SK-N-SH treated with all-trans-retinoic acid at 6 μM for 48 hours (cell line): ENCODE measurements at regions not wholly inside any gene's neighbourhood (a gene's known extent, or its start where the extent isn't known, plus 50 kb on each side); places are given as distances from the start of the nearest gene placed in this dataset.

Experiments used
- ATAC-seq: fragments of 200-7000 bp; cut with Tn5 transposase; 3 replicates; pipeline ENCODE4 v1.9.1; 2020; ENCODE audit warnings: mild to moderate bottlenecking, moderate library complexity
- ARNTL ChIP-seq: fragments of 450-650 bp; formaldehyde crosslinking; IDR thresholded peaks from 2 replicates; pipeline ENCODE4 v1.5.0; 2020; ENCODE audit warnings: low read depth, mild to moderate bottlenecking, moderate library complexity, borderline replicate concordance
- CSDC2 ChIP-seq: fragments of 250-450 bp; sonication (Bioruptor Pico); IDR thresholded peaks from 2 replicates; pipeline ENCODE4 v1.5.0; 2020; ENCODE audit warnings: mild to moderate bottlenecking, moderate library complexity
- ESRRG ChIP-seq: fragments of 250-450 bp; sonication (Bioruptor Pico); IDR thresholded peaks from 2 replicates; pipeline ENCODE4 v1.6.1; 2021; ENCODE audit warnings: mild to moderate bottlenecking
- PPARA ChIP-seq: fragments of 250-450 bp; sonication (Bioruptor Pico); IDR thresholded peaks from 2 replicates; pipeline ENCODE4 v1.5.0; 2020; ENCODE audit warnings: mild to moderate bottlenecking, borderline replicate concordance
- SNAI2 ChIP-seq: fragments of 250-450 bp; sonication (Bioruptor Pico); IDR thresholded peaks from 2 replicates; pipeline ENCODE4 v1.5.0; 2020; ENCODE audit warnings: mild to moderate bottlenecking, moderate library complexity
- TCF4 ChIP-seq: fragments of 250-450 bp; sonication (Bioruptor Pico); IDR thresholded peaks from 2 replicates; pipeline ENCODE4 v1.8.0; 2021; ENCODE audit warnings: mild to moderate bottlenecking, moderate library complexity, borderline replicate concordance
- TOX ChIP-seq: fragments of 250-450 bp; sonication (Bioruptor Pico); IDR thresholded peaks from 2 replicates; pipeline ENCODE4 v1.8.0; 2021; ENCODE audit warnings: mild to moderate bottlenecking, moderate library complexity, borderline replicate concordance
- ZC3H10 ChIP-seq: fragments of 250-450 bp; sonication (Bioruptor Pico); IDR thresholded peaks from 2 replicates; pipeline ENCODE4 v1.5.1; 2021; ENCODE audit warnings: mild to moderate bottlenecking, moderate library complexity
- ZFP3 ChIP-seq: fragments of 250-450 bp; sonication (Bioruptor Pico); IDR thresholded peaks from 2 replicates; pipeline ENCODE4 v1.5.0; 2020; ENCODE audit warnings: mild to moderate bottlenecking, moderate library complexity
- ZNF8 ChIP-seq: fragments of 450-650 bp; formaldehyde crosslinking; IDR thresholded peaks from 2 replicates; pipeline ENCODE4 v1.5.0; 2020; ENCODE audit warnings: mild to moderate bottlenecking, moderate library complexity
- TF ChIP-seq, protein P1 (sequence below): fragments of 250-450 bp; sonication (Bioruptor Pico); IDR thresholded peaks from 2 replicates; pipeline ENCODE4 v1.5.1; 2020; ENCODE audit warnings: low read depth, mild to moderate bottlenecking, moderate library complexity
- TF ChIP-seq, protein P2 (sequence below): fragments of 250-450 bp; sonication (Bioruptor Pico); IDR thresholded peaks from 2 replicates; pipeline ENCODE4 v1.8.0; 2021; ENCODE audit warnings: low read depth, mild to moderate bottlenecking, moderate library complexity, borderline replicate concordance
- TF ChIP-seq, protein P3 (sequence below): fragments of 250-450 bp; sonication (Bioruptor Pico); IDR thresholded peaks from 2 replicates; pipeline ENCODE4 v1.5.0; 2020; ENCODE audit warnings: mild to moderate bottlenecking, moderate library complexity
- TF ChIP-seq, protein P4 (sequence below): fragments of 250-450 bp; sonication (Bioruptor Pico); IDR thresholded peaks from 2 replicates; pipeline ENCODE4 v1.8.0; 2020; ENCODE audit warnings: mild to moderate bottlenecking, moderate library complexity, borderline replicate concordance
- TF ChIP-seq, protein P5 (sequence below): fragments of 250-450 bp; sonication (Bioruptor Pico); IDR thresholded peaks from 2 replicates; pipeline ENCODE4 v1.5.1; 2021; ENCODE audit warnings: mild to moderate bottlenecking, moderate library complexity

DNA sequence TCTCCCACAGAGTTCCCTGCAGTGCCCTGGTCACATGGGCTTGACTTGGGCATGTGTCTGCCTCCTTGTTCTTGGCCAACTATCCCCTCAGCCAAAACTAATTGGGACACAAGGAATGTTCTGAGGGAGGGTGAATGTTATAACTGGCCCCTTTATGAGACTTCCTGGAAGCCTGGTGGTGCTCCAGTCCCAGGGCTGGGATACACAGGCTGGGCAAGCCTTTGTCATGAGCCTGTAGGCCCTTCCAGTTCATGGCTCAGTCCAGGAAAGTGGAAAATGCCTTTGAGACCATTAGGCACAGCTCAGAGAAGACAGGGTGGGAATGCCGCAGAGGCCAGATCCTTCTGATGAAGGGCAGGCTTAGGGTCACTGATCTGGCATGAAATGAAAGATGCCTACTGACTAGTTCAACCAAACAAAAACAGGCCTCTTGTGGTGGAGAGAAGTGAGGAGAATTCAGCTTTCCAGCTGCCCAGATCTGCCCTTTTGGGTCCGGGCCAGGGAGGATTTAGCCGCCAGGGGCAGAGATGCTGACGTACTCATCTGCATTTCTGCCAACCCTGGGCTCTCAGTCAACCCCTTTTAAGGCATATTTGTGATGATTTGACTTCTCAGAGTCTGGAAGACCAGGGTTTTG is 961.5 kb downstream of the KCNMA1 start:
- no peak for TF ChIP-seq ZNF8 (CRISPR knock-in tag)
- no peak for TF ChIP-seq TCF4 (CRISPR knock-in tag)
- TF ChIP-seq ESRRG (CRISPR knock-in tag) = no peak
- TF ChIP-seq SNAI2 (CRISPR knock-in tag) = no peak
- TF ChIP-seq PPARA (CRISPR knock-in tag) = no peak
- no peak for TF ChIP-seq CSDC2 (CRISPR knock-in tag)
- no peak for ATAC-seq

DNA sequence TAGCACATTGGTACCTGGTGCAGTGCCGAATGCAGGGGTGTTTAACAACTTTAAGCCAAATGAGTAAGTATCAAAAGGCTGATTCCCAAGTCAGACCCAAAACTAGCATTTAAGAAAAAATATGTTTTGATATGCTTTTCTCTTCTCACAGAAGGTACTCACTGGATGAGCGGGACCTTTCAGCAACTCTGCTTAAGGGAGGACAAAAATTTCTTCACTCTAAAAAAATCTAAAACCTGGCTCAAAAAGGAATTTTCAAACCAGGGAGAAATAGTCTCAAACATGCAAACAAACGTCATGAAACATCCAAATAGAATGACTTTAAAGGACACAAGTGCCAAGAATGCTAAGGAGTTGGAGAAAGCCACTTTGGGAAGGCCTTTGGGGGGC is 962.1 kb downstream of the KCNMA1 start:
- TF ChIP-seq ZFP3 (CRISPR knock-in tag) = no peak
- TF ChIP-seq SNAI2 (CRISPR knock-in tag) = no peak
- TF ChIP-seq, protein P1, sequence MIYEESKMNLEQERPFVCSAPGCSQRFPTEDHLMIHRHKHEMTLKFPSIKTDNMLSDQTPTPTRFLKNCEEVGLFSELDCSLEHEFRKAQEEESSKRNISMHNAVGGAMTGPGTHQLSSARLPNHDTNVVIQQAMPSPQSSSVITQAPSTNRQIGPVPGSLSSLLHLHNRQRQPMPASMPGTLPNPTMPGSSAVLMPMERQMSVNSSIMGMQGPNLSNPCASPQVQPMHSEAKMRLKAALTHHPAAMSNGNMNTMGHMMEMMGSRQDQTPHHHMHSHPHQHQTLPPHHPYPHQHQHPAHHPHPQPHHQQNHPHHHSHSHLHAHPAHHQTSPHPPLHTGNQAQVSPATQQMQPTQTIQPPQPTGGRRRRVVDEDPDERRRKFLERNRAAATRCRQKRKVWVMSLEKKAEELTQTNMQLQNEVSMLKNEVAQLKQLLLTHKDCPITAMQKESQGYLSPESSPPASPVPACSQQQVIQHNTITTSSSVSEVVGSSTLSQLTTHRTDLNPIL (CRISPR knock-in tag) = no peak
- TF ChIP-seq, protein P2, sequence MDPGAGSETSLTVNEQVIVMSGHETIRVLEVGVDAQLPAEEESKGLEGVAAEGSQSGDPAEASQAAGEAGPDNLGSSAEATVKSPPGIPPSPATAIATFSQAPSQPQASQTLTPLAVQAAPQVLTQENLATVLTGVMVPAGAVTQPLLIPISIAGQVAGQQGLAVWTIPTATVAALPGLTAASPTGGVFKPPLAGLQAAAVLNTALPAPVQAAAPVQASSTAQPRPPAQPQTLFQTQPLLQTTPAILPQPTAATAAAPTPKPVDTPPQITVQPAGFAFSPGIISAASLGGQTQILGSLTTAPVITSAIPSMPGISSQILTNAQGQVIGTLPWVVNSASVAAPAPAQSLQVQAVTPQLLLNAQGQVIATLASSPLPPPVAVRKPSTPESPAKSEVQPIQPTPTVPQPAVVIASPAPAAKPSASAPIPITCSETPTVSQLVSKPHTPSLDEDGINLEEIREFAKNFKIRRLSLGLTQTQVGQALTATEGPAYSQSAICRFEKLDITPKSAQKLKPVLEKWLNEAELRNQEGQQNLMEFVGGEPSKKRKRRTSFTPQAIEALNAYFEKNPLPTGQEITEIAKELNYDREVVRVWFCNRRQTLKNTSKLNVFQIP (CRISPR knock-in tag) = no peak
- TF ChIP-seq CSDC2 (CRISPR knock-in tag) = no peak
- TF ChIP-seq, protein P3, sequence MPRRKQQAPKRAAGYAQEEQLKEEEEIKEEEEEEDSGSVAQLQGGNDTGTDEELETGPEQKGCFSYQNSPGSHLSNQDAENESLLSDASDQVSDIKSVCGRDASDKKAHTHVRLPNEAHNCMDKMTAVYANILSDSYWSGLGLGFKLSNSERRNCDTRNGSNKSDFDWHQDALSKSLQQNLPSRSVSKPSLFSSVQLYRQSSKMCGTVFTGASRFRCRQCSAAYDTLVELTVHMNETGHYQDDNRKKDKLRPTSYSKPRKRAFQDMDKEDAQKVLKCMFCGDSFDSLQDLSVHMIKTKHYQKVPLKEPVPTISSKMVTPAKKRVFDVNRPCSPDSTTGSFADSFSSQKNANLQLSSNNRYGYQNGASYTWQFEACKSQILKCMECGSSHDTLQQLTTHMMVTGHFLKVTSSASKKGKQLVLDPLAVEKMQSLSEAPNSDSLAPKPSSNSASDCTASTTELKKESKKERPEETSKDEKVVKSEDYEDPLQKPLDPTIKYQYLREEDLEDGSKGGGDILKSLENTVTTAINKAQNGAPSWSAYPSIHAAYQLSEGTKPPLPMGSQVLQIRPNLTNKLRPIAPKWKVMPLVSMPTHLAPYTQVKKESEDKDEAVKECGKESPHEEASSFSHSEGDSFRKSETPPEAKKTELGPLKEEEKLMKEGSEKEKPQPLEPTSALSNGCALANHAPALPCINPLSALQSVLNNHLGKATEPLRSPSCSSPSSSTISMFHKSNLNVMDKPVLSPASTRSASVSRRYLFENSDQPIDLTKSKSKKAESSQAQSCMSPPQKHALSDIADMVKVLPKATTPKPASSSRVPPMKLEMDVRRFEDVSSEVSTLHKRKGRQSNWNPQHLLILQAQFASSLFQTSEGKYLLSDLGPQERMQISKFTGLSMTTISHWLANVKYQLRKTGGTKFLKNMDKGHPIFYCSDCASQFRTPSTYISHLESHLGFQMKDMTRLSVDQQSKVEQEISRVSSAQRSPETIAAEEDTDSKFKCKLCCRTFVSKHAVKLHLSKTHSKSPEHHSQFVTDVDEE (CRISPR knock-in tag) = no peak
- no peak for ATAC-seq

DNA sequence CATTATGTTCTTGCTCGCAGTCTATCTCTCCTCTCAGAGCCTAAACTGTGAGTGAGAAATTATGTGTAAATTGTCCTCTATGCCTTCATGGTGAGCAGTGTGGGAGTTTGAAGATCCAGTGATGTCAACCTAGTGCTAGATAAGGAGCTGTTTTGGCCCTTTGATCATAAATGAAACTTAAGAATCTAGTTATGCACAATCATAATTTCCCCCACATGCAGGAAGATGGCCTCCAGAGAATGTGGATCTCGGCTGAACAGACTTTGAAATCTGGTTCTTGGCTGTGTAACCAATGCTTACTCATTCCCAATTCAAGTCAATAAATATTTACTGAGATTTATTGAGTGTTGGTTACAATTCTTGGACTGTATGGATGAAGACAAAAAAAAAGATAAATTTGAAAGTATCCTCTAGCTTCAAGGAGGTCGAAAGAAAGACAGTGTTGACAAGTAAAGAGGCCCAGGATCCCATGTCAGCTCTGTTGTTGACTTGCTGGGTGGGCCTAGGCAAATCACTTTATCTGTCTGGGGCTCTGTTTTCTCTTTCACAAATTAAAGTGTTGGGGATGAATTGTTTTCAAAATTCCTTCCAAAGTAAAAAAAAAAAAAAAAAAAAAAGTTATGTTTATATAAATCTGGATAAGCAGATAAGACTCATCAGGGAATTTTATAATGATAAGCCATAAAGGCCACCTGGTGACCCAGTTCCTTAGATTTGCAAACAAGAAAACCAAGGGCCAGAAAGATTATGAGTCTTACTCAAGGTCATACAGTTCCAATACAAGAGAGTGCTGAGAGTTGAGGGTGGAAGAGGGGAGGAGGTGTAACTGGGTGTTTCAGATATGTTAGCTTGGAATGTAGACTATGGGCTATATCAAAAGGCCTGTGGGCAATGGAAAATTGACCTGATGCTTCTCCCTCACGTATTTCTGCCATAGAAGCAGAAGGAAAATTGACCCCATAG is 969.9 kb downstream of the KCNMA1 start:
- TF ChIP-seq TOX (no peak), ARNTL (CRISPR knock-in tag) (no peak)
- TF ChIP-seq, protein P4, sequence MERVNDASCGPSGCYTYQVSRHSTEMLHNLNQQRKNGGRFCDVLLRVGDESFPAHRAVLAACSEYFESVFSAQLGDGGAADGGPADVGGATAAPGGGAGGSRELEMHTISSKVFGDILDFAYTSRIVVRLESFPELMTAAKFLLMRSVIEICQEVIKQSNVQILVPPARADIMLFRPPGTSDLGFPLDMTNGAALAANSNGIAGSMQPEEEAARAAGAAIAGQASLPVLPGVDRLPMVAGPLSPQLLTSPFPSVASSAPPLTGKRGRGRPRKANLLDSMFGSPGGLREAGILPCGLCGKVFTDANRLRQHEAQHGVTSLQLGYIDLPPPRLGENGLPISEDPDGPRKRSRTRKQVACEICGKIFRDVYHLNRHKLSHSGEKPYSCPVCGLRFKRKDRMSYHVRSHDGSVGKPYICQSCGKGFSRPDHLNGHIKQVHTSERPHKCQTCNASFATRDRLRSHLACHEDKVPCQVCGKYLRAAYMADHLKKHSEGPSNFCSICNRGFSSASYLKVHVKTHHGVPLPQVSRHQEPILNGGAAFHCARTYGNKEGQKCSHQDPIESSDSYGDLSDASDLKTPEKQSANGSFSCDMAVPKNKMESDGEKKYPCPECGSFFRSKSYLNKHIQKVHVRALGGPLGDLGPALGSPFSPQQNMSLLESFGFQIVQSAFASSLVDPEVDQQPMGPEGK (CRISPR knock-in tag) = no peak
- TF ChIP-seq, protein P3 (CRISPR knock-in tag) = no peak
- ATAC-seq = no peak

DNA sequence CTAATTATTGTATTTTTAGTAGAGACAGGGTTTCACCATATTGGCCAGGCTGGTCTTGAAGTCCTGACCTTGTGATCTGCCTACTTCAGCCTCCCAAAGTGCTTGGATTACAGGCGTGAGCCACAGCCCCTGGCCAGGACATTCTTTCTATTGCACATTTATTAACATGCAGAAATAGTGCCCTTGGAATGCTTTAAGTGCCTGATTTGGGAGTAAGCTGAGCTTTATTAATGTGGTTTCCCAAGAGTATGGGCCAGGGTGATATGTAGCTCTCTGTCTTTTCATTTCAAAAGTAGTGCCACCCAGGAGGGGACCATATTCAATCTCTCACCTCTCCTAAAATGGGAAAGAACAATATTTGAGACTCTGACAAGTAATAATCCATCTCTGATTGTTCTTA is 970.7 kb downstream of the KCNMA1 start:
- ATAC-seq = no peak
- TF ChIP-seq ZC3H10 (no peak), PPARA (CRISPR knock-in tag) (no peak), ARNTL (CRISPR knock-in tag) (no peak)
- TF ChIP-seq, protein P5, sequence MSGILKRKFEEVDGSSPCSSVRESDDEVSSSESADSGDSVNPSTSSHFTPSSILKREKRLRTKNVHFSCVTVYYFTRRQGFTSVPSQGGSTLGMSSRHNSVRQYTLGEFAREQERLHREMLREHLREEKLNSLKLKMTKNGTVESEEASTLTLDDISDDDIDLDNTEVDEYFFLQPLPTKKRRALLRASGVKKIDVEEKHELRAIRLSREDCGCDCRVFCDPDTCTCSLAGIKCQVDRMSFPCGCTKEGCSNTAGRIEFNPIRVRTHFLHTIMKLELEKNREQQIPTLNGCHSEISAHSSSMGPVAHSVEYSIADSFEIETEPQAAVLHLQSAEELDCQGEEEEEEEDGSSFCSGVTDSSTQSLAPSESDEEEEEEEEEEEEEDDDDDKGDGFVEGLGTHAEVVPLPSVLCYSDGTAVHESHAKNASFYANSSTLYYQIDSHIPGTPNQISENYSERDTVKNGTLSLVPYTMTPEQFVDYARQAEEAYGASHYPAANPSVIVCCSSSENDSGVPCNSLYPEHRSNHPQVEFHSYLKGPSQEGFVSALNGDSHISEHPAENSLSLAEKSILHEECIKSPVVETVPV (CRISPR knock-in tag) = no peak
- TF ChIP-seq, protein P2 (CRISPR knock-in tag) = no peak
- TF ChIP-seq, protein P3 (CRISPR knock-in tag) = no peak
